Hypothalamus (tissue), 51 donors: ENCODE measurements at regions not wholly inside any gene's neighbourhood (a gene's known extent, or its start where the extent isn't known, plus 50 kb on each side); places are given as distances from the start of the nearest gene placed in this dataset.

ENCODE experiments used
- DNase-seq, 51 donors: peaks; one replicate each; lab custom pipeline; 2025; lab: John Stamatoyannopoulos, UW

DNA sequence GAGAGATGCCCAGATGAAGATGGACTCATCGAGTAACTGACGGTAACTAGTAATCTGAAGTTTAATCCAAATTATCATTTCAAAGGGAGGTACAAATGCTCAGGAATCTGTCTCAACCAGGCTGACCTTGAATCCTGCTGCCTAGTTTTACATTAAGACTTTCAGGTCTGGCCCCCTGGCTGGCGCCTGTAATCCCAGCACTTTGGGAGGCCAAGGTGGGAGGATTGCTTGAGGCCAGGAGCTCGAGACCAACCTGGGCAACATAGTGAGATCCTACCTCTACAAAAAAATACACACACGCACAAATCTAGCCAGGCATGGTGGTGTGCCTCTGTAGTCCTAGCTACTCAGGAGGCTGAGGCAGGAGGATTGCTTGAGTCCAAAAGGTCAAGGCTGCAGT is 95.7 kb upstream of the AKT3 start:
- no peak for DNase-seq

DNA sequence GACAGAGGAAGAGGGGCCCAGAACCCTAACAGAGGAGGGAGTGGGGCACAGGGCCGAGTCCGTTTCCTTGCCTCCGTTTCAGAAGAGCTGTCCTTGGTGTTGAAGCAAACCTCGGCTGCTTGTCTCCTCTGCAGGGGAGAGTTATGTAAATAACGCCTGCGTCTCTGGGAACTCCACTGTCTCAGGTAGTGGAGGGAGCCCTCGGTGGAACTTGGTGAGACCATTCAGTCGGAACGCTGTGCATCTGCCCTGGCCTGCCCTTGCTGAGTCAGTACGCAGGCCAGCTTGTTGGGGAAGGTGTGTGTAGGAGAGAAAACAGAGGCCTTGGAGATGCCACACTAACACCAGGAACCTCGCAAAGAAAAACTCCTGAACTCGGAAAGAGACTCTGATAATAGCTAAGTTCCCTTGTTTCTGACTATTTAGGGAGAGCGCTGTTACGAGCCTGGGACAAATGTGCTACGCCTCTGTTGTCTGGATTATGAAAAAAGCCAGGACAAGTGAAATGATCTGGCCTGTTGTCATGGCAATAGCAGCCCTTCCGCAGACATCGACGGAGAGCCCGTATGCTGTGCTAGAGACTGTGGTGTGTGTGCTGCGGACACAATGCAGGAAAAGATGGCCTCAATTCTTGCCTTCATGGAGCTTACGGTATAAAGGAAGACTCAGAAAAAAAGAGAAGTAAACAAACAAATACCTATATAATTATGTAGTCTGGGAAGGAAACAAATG is 94.6 kb upstream of the AKT3 start:
- DNase-seq, result no peak

DNA sequence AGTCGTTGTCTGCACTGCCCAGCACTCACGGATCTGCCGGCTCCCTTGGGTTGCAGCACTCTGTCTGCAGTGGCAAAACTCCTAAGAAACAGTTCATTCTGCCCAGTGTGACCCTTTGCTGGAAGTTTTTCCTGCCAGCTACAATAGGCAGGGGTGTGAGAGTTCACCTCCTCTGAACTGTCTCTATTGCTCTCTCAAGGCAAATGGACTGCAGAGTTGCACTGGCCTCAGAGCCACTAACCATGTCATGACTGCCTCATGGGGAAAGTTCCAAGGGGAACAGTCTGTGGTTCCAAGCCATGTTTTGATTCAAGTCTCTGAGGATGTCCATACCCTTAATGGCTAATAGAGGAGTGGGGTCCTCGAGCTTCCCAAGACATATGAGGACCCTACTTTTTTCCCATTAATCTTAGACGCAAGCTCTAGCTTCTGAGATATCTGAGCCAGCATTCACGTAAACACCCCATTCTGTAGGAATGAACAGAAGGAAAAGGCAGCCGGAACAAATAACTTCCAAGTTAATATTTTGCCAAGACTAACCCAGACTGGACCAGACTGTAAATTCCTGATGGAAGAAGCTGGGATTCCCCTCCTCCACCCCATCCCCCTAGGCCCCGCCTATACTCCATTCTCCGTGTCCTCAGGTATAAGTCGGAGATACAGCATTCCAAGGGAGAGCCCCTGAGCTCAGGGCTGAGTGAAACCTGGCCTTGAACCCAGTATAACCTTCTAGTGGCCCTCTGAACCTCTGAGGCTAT is 93.8 kb upstream of the AKT3 start:
- no peak for DNase-seq

DNA sequence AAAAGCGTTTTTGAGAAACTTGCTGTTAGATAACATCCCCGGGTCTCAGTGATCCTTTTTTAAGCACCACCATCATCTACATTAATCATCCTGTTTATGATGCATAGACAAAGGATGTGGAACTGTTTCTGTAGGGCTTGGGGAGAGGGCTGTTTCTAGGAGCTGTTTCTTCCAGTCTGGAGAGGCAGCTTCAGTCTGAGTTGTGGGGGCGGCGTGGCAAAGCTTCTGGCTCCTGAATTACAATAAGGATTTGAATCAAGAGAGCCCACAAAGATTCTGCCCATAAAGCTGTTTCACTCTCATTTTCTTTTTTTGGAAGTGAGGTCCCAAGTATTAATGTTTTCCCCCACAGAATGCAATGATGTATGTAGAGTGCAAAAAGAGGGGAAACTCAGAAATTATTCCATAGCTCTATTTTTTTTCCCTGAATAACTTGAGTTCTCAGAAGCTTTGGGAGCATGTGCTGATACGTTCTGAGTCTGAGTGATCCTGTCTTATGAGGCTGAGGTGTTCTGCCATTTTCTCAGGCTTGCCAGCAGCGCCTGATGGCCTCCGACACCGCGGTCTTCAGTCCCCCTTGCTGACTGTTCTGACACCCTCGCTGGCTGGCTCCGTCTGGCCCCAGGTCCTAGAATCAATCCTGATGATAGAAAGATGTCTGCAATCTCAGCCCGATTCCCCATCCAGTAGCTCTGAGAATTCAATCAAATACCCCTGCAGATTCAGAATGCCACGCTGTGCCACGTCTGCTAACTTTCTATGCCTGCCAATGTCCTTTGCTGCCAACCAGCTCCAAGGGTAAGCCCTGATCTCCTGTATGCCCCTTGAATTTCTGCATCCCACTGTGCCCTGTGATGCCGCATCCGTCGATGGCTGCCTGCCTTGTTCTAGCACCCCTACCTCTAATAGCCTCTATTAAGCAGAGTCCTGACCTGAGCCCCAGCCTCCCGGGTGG is 92.4 kb upstream of the AKT3 start:
- peak in 2 of 51 donors; percentile 19 to 54 for DNase-seq

DNA sequence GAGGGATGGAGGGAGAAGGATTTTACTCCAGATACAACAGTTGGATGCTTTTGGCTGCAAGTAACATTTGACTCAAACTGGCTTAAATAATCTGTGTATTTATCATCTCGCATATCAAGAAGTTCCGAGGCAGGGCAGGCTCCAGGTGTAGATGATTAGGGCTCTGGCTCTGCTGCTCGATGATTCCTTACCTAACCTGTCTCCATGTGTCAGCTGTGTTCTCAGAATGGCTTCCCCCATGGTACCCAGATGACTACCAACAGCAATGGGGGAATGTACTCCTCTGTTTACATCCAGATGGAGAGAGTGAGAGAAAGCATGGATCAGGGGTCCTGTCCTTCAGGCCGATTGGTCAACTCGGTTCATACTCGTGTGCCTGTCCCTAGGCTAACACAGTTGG is 90.4 kb upstream of the AKT3 start:
- no peak for DNase-seq

DNA sequence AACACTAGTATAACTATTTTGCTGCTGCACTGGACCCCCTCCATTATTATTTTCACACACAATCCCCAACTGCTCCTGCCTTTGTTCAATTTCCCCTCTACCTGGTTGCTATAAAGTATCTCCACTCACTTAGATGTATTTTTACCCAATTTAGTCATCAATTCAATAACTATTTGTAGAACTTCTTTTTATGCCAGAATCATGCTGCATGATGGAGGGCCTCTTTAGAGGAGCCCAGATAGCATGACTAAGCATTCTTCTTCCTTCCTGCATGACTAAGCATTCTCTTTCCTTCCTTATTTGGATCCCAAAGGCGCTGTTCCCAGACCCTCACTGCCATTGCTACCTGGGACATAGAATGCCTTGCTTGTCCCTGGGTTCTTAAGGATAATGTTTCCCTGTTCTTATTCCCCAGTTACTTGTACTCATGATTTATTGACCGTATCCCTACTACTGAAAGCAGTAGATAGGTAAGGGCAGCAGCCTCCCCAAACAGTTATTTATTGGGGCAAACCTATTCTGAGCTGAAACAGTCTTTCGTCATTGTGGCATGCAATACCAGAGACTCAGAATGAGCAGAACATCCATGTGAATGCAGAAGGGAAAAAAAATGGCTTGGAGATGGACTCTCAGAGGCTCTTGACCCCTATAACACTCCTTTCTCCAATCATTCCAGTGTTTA is 89.3 kb upstream of the AKT3 start:
- DNase-seq, result peak in 1 of 51 donors; percentile 8

DNA sequence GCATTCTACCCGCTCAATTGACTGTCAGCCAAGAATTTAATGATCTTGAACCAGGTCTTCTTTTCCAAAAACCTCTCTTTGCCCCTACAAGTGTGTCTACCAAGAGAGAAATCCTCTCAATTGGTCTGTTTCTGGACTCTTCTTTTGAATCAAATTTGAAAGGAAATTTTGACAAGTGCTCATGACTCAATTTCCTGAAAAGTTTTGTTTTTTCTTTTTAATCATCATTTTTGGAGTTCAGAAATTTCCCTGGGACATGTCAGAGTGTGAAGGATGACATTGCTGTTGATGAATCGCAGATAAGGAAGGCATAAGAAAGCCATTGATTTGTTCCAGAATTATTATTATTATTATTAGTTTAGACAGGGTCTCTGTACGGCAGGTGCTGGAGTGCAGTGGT is 88.2 kb upstream of the AKT3 start:
- DNase-seq, result no peak

DNA sequence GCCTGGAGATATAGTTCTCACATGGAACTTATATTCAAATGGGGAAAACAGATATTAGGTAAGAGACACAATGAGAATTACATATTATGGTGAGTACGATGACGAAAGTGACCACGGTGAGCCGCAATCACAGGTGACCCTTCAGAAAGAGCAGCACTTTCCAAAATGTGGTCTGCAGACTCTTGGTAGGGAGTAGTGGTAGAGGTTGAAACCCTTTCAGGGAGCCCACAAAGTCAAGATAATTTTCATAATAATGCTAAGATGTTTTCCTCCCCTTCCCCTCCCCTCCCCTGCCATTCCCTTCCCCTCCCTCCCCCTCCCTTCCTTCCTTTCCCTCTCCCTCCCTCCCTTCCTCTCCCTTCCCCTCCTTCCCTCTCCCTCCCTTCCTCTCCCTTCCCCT is 83.5 kb upstream of the AKT3 start:
- DNase-seq, result no peak

DNA sequence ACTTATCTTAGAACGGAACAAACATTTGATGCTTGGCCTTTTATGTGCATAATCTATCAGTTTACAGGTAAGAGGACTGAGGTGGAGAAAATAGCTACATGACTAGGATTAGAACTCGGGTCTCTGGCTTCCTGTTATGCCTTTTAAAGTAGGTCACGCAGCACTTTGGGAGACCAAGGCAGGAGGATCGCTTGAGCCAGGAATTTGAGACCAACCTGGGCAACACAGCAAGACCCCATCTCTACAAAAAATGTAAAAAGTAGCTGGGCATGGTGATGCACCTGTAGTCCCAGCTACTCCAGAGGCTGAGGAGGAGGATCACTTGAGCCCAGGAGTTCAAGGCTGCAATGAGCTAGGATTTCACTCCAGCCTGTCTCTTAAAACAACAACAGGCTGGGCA is 81.9 kb upstream of the AKT3 start:
- no peak for DNase-seq

DNA sequence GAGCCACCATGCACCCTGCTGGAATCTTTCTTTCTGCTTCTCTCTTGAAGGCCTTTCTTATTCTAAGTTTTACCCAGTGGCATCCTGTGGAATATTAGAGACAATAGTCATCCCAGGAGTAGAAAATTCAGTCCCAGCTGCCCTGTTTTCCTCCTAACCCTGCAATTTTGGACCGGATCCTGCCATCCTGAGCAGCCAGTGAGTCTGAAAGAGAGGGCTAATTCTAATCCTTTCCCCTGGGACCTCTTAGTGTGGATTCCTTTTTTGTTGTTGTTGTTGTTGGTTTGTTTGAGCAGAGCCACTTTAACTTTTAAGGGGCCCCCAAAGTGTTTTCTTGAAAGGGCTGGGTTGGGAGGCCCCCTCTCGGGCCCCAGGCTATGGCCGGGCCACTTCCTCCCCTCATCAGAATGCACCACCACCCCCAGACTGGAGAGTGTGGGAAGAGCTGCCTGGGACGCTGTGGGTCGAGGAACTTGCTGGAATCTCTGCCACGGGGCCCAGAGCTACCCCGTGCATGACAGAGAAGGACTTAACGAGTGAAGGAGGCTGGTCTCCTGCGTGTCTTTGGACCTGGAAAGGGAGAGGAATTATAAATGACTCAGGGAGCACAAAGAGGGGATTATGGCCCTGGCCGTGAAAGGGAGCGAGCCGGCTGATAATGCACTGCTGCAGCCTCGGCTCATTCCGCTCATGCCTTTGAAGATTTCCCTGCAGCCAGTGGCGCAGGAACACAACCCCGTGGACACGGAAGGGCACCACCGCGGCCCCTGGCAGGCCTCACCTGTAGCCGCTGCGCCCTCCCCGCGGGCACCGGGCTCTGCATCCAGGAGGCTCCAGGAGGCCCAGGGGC is 81.0 kb upstream of the AKT3 start:
- DNase-seq, result peak in 17 of 51 donors; percentile 8 to 55 (median 19)

DNA sequence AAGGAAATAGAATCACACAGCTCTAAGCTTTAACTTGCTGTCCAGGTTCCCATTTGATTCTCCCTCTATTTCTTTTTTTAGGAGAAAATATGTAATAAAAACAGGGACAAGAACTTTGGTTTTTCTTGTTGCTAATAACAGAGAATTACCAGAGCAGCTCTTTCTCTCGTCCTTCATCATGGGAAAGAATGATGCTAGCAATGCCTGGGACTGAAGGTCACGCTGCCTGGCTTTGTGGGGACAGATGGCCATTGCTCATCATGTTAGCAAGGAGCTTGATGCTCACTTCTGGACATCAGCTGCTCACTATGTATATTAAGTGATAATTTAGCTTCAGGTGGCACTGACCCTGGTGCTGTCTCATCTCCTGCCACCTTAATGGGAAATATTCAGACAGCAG is 77.3 kb upstream of the AKT3 start:
- DNase-seq, result no peak

DNA sequence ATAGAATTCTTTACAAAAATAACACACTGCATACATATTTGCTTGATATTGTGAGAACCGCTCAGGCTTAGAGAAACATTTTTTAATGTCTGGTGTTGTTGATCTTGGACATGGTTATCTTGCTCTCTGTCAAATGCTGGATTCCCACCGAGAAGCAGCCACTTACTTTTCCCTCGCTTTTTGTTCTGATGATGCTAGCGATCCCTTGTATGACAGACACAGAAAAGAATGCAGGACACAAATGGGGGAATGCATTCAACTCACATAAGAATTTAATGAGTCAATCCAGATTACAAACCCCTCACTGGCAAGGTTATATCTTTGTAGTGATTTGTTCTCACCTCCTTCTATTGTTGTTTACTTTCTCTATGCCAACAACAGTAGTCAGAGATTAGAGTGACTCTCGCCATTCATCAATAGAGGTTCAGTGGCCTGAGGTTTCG is 76.8 kb upstream of the AKT3 start:
- no peak for DNase-seq

DNA sequence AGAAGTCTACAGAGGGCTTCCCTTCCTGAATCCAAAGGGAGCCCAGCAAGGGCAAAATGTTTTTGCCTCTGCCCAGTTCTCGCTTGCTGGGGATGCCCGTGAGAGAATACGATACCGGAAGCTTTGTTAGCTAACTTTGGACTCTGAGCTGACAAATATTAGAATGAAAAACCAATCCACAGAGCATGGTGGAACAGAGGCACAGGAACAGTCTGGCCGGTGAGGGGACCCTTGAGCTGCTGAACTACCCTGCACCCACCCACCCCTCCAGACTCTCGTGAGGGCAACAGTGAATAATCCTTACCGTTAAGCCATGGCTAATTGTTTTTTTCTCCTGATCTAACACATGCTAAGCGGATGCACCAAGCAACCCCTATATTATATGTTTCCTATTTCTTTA is 76.3 kb upstream of the AKT3 start:
- no peak for DNase-seq

DNA sequence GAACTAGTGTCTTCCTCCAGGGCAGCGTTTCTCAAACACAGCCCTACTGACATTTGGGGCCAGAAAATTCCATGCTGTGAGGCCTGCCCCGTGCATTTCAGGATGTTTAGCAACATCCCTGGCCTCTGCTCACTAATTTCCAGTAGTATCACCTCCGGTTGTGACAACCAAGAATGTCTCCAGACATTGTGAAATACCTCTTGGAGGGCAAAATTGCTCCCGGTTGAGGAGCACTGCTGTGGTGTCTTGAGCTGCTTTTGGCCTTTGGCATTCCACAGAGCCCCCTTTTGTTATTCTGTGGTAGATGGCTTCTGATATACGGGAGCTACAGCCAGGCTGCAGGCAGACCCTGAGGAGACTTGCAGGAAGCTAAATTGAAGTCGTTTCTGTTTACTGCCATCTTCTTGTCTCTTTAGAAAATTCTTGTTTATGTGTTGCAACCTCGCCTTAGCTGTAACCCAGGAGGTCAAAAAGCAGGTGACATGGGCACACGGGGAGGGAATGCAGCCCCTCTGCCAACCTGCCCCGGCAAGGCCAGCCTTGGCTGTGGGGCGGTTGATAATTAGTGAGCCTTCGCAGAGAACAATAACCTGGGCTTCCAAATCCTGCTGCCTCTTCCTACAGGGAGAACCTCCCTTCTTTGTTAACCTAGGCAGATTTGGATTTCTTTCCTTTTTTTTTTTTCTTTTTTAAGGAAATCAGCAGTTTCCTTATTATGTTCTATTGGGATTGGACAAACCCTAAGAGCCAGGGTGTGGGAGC is 74.7 kb upstream of the AKT3 start:
- no peak for DNase-seq

DNA sequence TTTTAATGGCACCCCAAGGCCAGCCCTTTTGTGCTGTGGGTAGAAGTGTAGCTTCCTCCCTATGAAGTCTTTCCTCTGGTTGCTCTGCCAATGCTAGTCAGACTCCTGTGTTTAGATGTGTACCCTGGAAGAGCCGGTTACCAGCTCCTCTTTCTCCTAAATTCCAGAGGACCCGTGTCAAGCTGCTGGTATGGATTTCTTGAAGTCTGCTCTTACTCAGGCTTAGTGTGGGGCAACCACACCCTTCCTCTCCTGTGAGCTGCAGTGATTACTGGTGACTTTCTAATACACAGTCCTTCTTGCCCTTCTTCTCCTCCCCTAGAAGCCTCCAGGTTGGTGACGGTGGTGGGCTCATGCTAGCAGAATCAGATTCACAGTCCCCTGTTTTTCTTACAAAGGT is 74.1 kb upstream of the AKT3 start:
- no peak for DNase-seq

DNA sequence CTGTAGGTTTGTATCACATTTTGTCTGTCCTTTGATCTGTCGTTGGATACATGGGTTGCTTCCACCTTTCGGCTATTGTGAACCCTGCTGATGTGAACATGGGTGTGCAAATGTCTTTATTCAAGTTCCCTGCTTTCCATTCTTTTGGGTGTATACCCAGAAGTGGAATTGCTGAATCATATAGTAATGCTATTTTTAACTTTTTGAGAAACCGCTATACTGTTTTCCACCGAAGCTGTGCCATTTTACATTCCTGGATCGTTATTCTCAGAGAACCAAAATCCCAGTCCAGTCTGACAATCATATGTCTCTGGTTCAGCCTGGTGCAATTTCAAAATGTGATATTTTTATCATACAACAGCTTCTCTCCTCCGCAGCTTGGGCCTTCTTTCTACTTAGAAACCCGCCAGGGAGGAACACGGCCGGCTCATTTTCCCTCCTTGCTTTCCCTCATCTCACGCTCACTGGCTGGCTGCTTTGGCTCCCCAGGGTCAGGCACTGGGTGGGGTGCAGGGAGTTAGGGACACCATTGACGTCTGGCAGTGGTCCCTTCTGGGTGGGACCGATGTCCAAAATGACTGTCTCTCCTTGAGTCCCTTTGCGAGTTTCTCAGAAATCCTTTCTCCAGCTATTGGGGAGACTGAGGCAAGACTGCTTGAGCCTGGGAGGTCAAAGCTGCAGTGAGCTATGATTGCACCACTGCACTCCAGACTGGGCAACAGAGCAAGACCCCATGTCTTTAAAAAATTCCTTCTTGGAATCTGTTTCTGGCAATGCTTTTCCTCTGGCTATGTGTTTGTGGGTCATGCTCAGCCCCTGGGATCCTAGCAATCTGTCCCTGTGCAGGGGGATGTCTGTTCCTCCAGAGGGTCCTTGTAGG is 73.5 kb upstream of the AKT3 start:
- no peak for DNase-seq

DNA sequence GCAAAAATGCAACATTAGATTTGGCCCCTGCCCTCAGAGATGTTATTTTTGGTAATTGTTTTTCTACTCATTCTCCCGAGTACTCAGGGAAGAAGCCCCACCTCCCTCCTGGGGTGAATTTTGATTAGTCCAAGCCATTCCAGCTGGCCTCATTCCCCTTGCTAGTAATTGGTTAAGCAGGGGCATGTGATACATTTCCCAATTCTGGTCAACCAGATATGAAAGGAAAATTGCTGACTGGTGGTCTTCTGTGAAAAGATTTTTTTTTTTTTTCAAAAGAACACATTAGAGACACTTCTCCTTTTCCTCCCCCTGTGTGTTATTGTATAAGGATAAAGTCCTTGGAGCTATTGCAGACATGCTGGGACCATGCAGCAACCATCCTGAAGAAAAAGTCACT is 71.1 kb upstream of the AKT3 start:
- no peak for DNase-seq
